MCF 10A (cell line): ENCODE measurements at regions not wholly inside any gene's neighbourhood (a gene's known extent, or its start where the extent isn't known, plus 50 kb on each side); places are given as distances from the start of the nearest gene placed in this dataset.

ENCODE experiments used
- BruUV-seq: library from RNA; stranded (reverse); fragments of 400-500 nt; replicated peaks from 2 replicates; lab custom pipeline; 2021; lab: Mats Ljungman, UMichigan
- CTCF ChIA-PET: fragments of 300-600 bp; sonication (Branson Sonifier 250); formaldehyde crosslinking; extraction: SDS; loops from one replicate; lab custom pipeline; 2021; ENCODE audit warnings: antibody characterized with exemption, inconsistent platforms; lab: Yijun Ruan, JAX
- POLR2A ChIA-PET: fragments of 300-600, 350-650 bp; sonication (Branson Sonifier 250); formaldehyde crosslinking; extraction: SDS; loops from one replicate; lab custom pipeline; 2020; ENCODE audit warnings: antibody characterized with exemption, inconsistent platforms; lab: Yijun Ruan, JAX
- DNase-seq: peaks from one replicate; pipeline ENCODE4 v3.0.0-alpha.2; 2018; ENCODE audit not compliant: unreplicated experiment
- H3K27ac Mint-ChIP-seq: one replicate; pipeline ENCODE4 v1.8.0; 2022; ENCODE audit warnings: mild to moderate bottlenecking, low read depth, mixed read lengths; ENCODE audit not compliant: unreplicated experiment
- H3K27me3 Mint-ChIP-seq: one replicate; pipeline ENCODE4 v1.8.0; 2022; ENCODE audit warnings: mixed read lengths; ENCODE audit not compliant: insufficient read depth, unreplicated experiment
- H3K36me3 Mint-ChIP-seq: one replicate; pipeline ENCODE4 v1.8.0; 2022; ENCODE audit warnings: mild to moderate bottlenecking, moderate library complexity, mixed read lengths; ENCODE audit not compliant: insufficient read depth, unreplicated experiment
- H3K4me1 Mint-ChIP-seq: one replicate; pipeline ENCODE4 v1.8.0; 2022; ENCODE audit warnings: mixed read lengths; ENCODE audit not compliant: insufficient read depth, unreplicated experiment
- H3K4me3 Mint-ChIP-seq: one replicate; pipeline ENCODE4 v1.8.0; 2022; ENCODE audit warnings: mild to moderate bottlenecking, moderate library complexity, mixed read lengths; ENCODE audit not compliant: unreplicated experiment
- H3K9me3 Mint-ChIP-seq: one replicate; pipeline ENCODE4 v1.8.0; 2022; ENCODE audit warnings: mixed read lengths; ENCODE audit not compliant: unreplicated experiment
- intact Hi-C: fragments of 100-400 bp; cut with micrococcal nuclease; formaldehyde crosslinking; loops from 2 replicates; pipeline ENCODE4 v1.14.1; 2022
- TF ChIP-seq, protein P1 (sequence below): fragments of 200-600 bp; IDR thresholded peaks from one replicate; pipeline ENCODE4 v1.8.0; 2022; ENCODE audit warnings: antibody characterized with exemption, mild to moderate bottlenecking; ENCODE audit not compliant: unreplicated experiment

- ChIA-PET CTCF (no interaction called here), POLR2A (interaction anchor here (0.7 to 0.8 kb wide), 2 partner anchors 11 to 385 kb away, joined by 4 read pairs; no protein-coding TSS in a partner anchor)
- H3K9me3 Mint-ChIP-seq, result peaks cover 5% of the 10 kb centered on the region
Observed at GRCh38 chr10:88106366-88106765, 242.9 kb downstream of the PTEN start.

DNA sequence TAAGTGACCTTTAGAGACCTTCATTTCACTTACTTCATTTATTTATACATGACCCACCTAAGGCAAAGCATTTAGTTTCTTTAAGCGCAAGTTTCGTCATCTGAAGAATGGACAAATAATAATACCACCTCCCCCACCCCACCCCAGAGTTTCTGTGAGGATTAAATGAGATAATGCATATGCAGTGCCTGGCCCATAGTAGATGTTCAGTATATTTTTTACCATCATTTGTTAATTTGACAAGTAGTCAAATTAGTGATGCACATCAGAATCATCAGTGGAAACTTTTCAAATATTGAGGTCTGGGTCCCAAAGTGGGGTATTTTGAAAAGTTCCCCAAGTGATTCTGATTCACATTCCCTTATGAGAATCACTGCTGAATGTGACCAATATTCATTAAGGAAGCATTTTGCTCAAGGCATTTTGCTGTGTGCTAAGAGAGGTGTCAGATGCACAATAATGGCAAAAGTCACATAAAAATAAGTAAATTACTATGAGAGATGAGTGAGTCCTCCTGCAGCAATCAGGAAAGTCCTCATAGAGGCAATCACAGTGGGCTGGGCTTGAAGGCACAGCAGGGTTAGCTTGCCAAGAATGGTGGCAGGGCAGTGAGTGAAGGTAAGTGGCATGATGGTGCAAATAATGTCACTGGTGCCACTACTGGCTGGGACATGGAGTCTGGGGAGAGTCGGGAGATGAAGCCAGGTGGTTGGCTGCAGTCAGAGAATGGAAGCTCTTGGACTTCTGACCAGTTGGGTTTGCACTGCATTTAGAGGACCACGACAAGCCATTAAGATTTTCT is 244.1 kb downstream of the PTEN start:
- H3K4me1 Mint-ChIP-seq, result peaks cover 21% of the 10 kb centered on the region
- H3K4me3 Mint-ChIP-seq, result no peak overlapping the region
- H3K27me3 Mint-ChIP-seq, result no peaks in the 10 kb centered on the region
- no peak for DNase-seq
- BruUV-seq, result no TSS peak
- H3K27ac Mint-ChIP-seq, result no peak overlapping the region
- no peaks in the 10 kb centered on the region for H3K36me3 Mint-ChIP-seq
- TF ChIP-seq, protein P1, sequence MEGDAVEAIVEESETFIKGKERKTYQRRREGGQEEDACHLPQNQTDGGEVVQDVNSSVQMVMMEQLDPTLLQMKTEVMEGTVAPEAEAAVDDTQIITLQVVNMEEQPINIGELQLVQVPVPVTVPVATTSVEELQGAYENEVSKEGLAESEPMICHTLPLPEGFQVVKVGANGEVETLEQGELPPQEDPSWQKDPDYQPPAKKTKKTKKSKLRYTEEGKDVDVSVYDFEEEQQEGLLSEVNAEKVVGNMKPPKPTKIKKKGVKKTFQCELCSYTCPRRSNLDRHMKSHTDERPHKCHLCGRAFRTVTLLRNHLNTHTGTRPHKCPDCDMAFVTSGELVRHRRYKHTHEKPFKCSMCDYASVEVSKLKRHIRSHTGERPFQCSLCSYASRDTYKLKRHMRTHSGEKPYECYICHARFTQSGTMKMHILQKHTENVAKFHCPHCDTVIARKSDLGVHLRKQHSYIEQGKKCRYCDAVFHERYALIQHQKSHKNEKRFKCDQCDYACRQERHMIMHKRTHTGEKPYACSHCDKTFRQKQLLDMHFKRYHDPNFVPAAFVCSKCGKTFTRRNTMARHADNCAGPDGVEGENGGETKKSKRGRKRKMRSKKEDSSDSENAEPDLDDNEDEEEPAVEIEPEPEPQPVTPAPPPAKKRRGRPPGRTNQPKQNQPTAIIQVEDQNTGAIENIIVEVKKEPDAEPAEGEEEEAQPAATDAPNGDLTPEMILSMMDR, result no peak
- intact Hi-C loops, result no loop called here
- CTCF ChIA-PET, result interaction anchor here (0.7 kb wide), 1 partner anchor 135 kb away, joined by 3 read pairs; no protein-coding TSS in a partner anchor
- POLR2A ChIA-PET, result interaction anchor here (0.8 to 1.0 kb wide), 3 partner anchors 12 to 190 kb away, joined by 3 to 4 read pairs (median 4); no protein-coding TSS in a partner anchor
- H3K9me3 Mint-ChIP-seq, result peaks cover 5% of the 10 kb centered on the region

More at GRCh38 chr10:88106366-88106765, 242.9 kb downstream of the PTEN start:
- H3K27me3 Mint-ChIP-seq, result no peaks in the 10 kb centered on the region
- intact Hi-C loops, result no loop called here
- peaks cover 21% of the 10 kb centered on the region for H3K4me1 Mint-ChIP-seq
- H3K36me3 Mint-ChIP-seq, result no peaks in the 10 kb centered on the region
- no TSS peak for BruUV-seq
- H3K4me3 Mint-ChIP-seq, result no peak overlapping the region
- H3K27ac Mint-ChIP-seq, result no peak overlapping the region
- TF ChIP-seq, protein P1, result no peak
- no peak for DNase-seq

GRCh38 chr10:88108115-88108610 is 244.7 kb downstream of the PTEN start:
- H3K9me3 Mint-ChIP-seq, result peaks cover 5% of the 10 kb centered on the region
- TF ChIP-seq, protein P1, result no peak
- peak; percentile 33 for DNase-seq
- no peaks in the 10 kb centered on the region for H3K36me3 Mint-ChIP-seq
- H3K4me3 Mint-ChIP-seq, result no peak overlapping the region
- no peaks in the 10 kb centered on the region for H3K27me3 Mint-ChIP-seq
- H3K4me1 Mint-ChIP-seq, result peaks cover 21% of the 10 kb centered on the region
- intact Hi-C loops, result no loop called here
- no peak overlapping the region for H3K27ac Mint-ChIP-seq
- POLR2A ChIA-PET, result interaction anchor here (1.0 kb wide), 1 partner anchor 100 kb away, joined by 4 read pairs; no protein-coding TSS in a partner anchor
- BruUV-seq, result no TSS peak
- CTCF ChIA-PET, result no interaction called here

GRCh38 chr10:88110355-88110754 is 246.9 kb downstream of the PTEN start:
- Mint-ChIP-seq H3K4me3 (no peak overlapping the region), H3K36me3 (no peaks in the 10 kb centered on the region), H3K9me3 (peaks cover 5% of the 10 kb centered on the region), H3K4me1 (peaks cover 21% of the 10 kb centered on the region), H3K27me3 (no peaks in the 10 kb centered on the region), H3K27ac (no peak overlapping the region)
- ChIA-PET POLR2A (interaction anchor here (1.2 kb wide), 1 partner anchor 15 kb away, joined by 4 read pairs; no protein-coding TSS in a partner anchor), CTCF (interaction anchor here (0.7 kb wide), 1 partner anchor 190 kb away, joined by 3 read pairs; no protein-coding TSS in a partner anchor)
- no TSS peak for BruUV-seq
- intact Hi-C loops, result loop anchor here (2.0 kb wide), 1 partner anchor 278 kb away; no protein-coding TSS in a partner anchor
- TF ChIP-seq, protein P1, result no peak
- peak; percentile 62 for DNase-seq
